H9 (cell line): ENCODE measurements at regions not wholly inside any gene's neighbourhood (a gene's known extent, or its start where the extent isn't known, plus 50 kb on each side); places are given as distances from the start of the nearest gene placed in this dataset.

Experiments used
- DNase-seq: peaks from one replicate; pipeline ENCODE4 v3.0.0-alpha.2; 2017
- H2AFZ ChIP-seq: one replicate; pipeline ENCODE4 v1.6.1; 2013; ENCODE audit warnings: mild to moderate bottlenecking, low read length, control low read depth, moderate library complexity
- H2AK5ac ChIP-seq: 2 replicates; pipeline ENCODE4 v1.6.1; 2013; ENCODE audit warnings: low read length, control low read depth, mixed read lengths; ENCODE audit not compliant: insufficient read length
- H2BK120ac ChIP-seq: one replicate; pipeline ENCODE4 v1.6.1; 2013; ENCODE audit warnings: low read depth, mild to moderate bottlenecking, low read length, control low read depth, inconsistent platforms; ENCODE audit not compliant: poor library complexity, severe bottlenecking
- H2BK12ac ChIP-seq: 2 replicates; pipeline ENCODE4 v1.6.1; 2013; ENCODE audit warnings: low read length, control low read depth, mixed read lengths, low read depth; ENCODE audit not compliant: insufficient read length
- H2BK15ac ChIP-seq: 2 replicates; pipeline ENCODE4 v1.6.1; 2013; ENCODE audit warnings: low read depth, low read length, control low read depth
- H2BK20ac ChIP-seq: one replicate; pipeline ENCODE4 v1.6.1; 2013; ENCODE audit warnings: low read depth, mild to moderate bottlenecking, low read length, control low read depth, inconsistent platforms; ENCODE audit not compliant: poor library complexity, severe bottlenecking
- H2BK5ac ChIP-seq: 2 replicates; pipeline ENCODE4 v1.6.1; 2013; ENCODE audit warnings: low read length, control low read depth, mixed read lengths; ENCODE audit not compliant: insufficient read length
- H3K14ac ChIP-seq: 2 replicates; pipeline ENCODE4 v1.6.1; 2013; ENCODE audit warnings: low read length, control low read depth; ENCODE audit not compliant: insufficient read depth
- H3K18ac ChIP-seq: 2 replicates; pipeline ENCODE4 v1.6.1; 2013; ENCODE audit warnings: low read depth, mild to moderate bottlenecking, mixed read lengths, low read length, control low read depth; ENCODE audit not compliant: insufficient read length
- H3K23ac ChIP-seq: 2 replicates; pipeline ENCODE4 v1.6.1; 2013; ENCODE audit warnings: low read length, control low read depth, mixed read lengths, low read depth; ENCODE audit not compliant: insufficient read length
- H3K23me2 ChIP-seq: 2 replicates; pipeline ENCODE4 v1.6.1; 2013; ENCODE audit warnings: low read depth, mild to moderate bottlenecking, mixed read lengths, low read length, control low read depth; ENCODE audit not compliant: insufficient read length, poor library complexity, severe bottlenecking
- H3K27ac ChIP-seq: 2 replicates; pipeline ENCODE4 v1.5.1; 2013; ENCODE audit warnings: low read length, control low read depth, mixed read lengths, low read depth; ENCODE audit not compliant: insufficient read length
- H3K27me3 ChIP-seq: 2 replicates; pipeline ENCODE4 v1.6.1; 2013; ENCODE audit warnings: low read length, control low read depth, inconsistent platforms; ENCODE audit not compliant: insufficient read depth
- H3K4ac ChIP-seq: 2 replicates; pipeline ENCODE4 v1.6.1; 2013; ENCODE audit warnings: low read depth, mild to moderate bottlenecking, control low read depth, inconsistent platforms, low read length, moderate library complexity
- H3K4me1 ChIP-seq: 2 replicates; pipeline ENCODE4 v1.6.1; 2013; ENCODE audit warnings: low read length, control low read depth, inconsistent platforms; ENCODE audit not compliant: insufficient read depth
- H3K4me2 ChIP-seq: 2 replicates; pipeline ENCODE4 v1.6.1; 2013; ENCODE audit warnings: low read length, control low read depth, mixed read lengths; ENCODE audit not compliant: insufficient read length, insufficient read depth
- H3K56ac ChIP-seq: 2 replicates; pipeline ENCODE4 v1.6.1; 2013; ENCODE audit warnings: low read depth, mild to moderate bottlenecking, mixed read lengths, low read length, control low read depth; ENCODE audit not compliant: insufficient read length
- H3K79me1 ChIP-seq: 2 replicates; pipeline ENCODE4 v1.6.1; 2013; ENCODE audit warnings: low read depth, mild to moderate bottlenecking, moderate library complexity, low read length, control low read depth, inconsistent platforms; ENCODE audit not compliant: insufficient read depth, poor library complexity, severe bottlenecking
- H3K79me2 ChIP-seq: 2 replicates; pipeline ENCODE4 v1.6.1; 2013; ENCODE audit warnings: low read length, control low read depth, inconsistent platforms; ENCODE audit not compliant: insufficient read depth
- H3K9ac ChIP-seq: 2 replicates; pipeline ENCODE4 v1.6.1; 2013; ENCODE audit warnings: low read length, control low read depth, mixed read lengths; ENCODE audit not compliant: insufficient read length; ENCODE audit errors: extremely low read depth
- H3K9me3 ChIP-seq: one replicate; pipeline ENCODE4 v1.6.1; 2013; ENCODE audit warnings: low read depth, low read length, inconsistent platforms; ENCODE audit not compliant: control insufficient read depth
- H3T11ph ChIP-seq: one replicate; pipeline ENCODE4 v1.6.1; 2013; ENCODE audit warnings: mild to moderate bottlenecking, low read length, control low read depth, inconsistent platforms
- H4K20me1 ChIP-seq: one replicate; pipeline ENCODE4 v1.6.1; 2013; ENCODE audit not compliant: control insufficient read depth, insufficient read length, insufficient read depth
- H4K5ac ChIP-seq: 2 replicates; pipeline ENCODE4 v1.6.1; 2013; ENCODE audit warnings: low read depth, mild to moderate bottlenecking, mixed read lengths, low read length, control low read depth; ENCODE audit not compliant: insufficient read length
- H4K8ac ChIP-seq: replicated peaks from 2 replicates; pipeline ENCODE4 v1.6.1; 2013; ENCODE audit warnings: low read length, control low read depth, mixed read lengths, low read depth; ENCODE audit not compliant: insufficient read length
- H4K91ac ChIP-seq: 2 replicates; pipeline ENCODE4 v1.6.1; 2013; ENCODE audit warnings: low read depth, mild to moderate bottlenecking, moderate library complexity, mixed read lengths, low read length, control low read depth; ENCODE audit not compliant: insufficient read length
- H3K27ac Mint-ChIP-seq, 3 experiments: 2 replicates in 2 of 3; 3 replicates in 1 of 3; pipeline ENCODE4 v1.8.0; 2020 to 2021; ENCODE audit warnings: mixed read lengths in 3 of 3, mild to moderate bottlenecking in 1 of 3, moderate library complexity in 1 of 3
- H3K27me3 Mint-ChIP-seq: 2 replicates; pipeline ENCODE4 v1.8.0; 2021; ENCODE audit warnings: low read depth, mild to moderate bottlenecking, moderate library complexity, mixed read lengths
- H3K36me3 Mint-ChIP-seq, 3 experiments: 2 replicates in 2 of 3; 3 replicates in 1 of 3; pipeline ENCODE4 v1.8.0; 2020 to 2021; ENCODE audit warnings: low read depth in 3 of 3, mixed read lengths in 3 of 3; ENCODE audit not compliant: insufficient read depth in 1 of 3
- H3K4me1 Mint-ChIP-seq, 2 experiments: 2 replicates each; pipeline ENCODE4 v1.8.0; 2020; ENCODE audit warnings: mixed read lengths in 2 of 2
- H3K4me3 Mint-ChIP-seq, 2 experiments: 2 replicates in 1 of 2; 3 replicates in 1 of 2; pipeline ENCODE4 v1.8.0; 2020 to 2021; ENCODE audit warnings: mild to moderate bottlenecking in 2 of 2, mixed read lengths in 2 of 2, moderate library complexity in 1 of 2
- H3K9me3 Mint-ChIP-seq, 2 experiments: 2 replicates in 1 of 2; 3 replicates in 1 of 2; pipeline ENCODE4 v1.8.0; 2020; ENCODE audit warnings: mild to moderate bottlenecking in 2 of 2, mixed read lengths in 2 of 2, moderate library complexity in 1 of 2
- WGBS: extraction: QIAGEN DNeasy Blood & Tissue Kit; methylation state at CpG from one replicate; pipeline ENCODE4 v1.1.7; 2013; ENCODE audit warnings: missing lambda C conversion rate, low lambda C conversion rate, mixed read lengths; ENCODE audit not compliant: insufficient read length; ENCODE audit errors: extremely low coverage; 5-methylcytosine and 5-hydroxymethylcytosine counted together
- TF ChIP-seq, protein P1 (sequence below): fragments of 200-600 bp; sonication (generic); conservative IDR thresholded peaks from 3 replicates; pipeline ENCODE4 v1.8.0; 2021; ENCODE audit warnings: antibody characterized with exemption, mild to moderate bottlenecking

DNA sequence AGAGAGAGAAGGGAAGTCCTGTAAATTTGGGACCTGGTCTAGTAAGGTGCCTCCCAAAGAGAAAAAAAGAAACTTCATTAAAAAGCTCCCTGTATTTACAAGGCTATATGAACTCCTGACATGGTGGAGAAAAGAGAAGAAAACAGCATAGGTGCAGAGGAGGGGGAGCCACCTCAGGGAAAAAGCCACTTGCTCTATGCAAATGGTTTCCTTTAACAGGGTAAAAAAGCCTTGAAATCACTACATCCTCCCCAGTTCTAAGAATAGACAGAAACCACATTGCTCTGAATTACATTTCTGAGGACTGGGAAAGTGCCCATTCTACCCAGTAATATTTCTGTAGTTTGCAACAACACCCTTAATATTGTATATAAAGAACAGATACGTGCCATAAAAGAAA, 165.5 kb downstream of the KLF8 start:
- Histone ChIP-seq H3K18ac (no peak overlapping the region), H4K8ac (no peak overlapping the region), H4K91ac (no peak overlapping the region), H4K5ac (no peak overlapping the region), H3K14ac (no peak overlapping the region), H3K79me2 (no peaks in the 10 kb centered on the region), H3K4ac (no peak overlapping the region), H3K79me1 (no peaks in the 10 kb centered on the region), H3K9me3 (peaks cover 22% of the 10 kb centered on the region), H3K27me3 (no peaks in the 10 kb centered on the region), H3K27ac (no peak overlapping the region), H3K4me2 (no peak overlapping the region), H2BK120ac (no peak overlapping the region), H2BK15ac (no peak overlapping the region), H3T11ph (no peak overlapping the region), H4K20me1 (no peaks in the 10 kb centered on the region), H3K4me1 (no peaks in the 10 kb centered on the region), H2AK5ac (no peak overlapping the region), H2BK20ac (no peak overlapping the region), H2BK5ac (no peak overlapping the region), H3K23me2 (no peaks in the 10 kb centered on the region), H2BK12ac (no peak overlapping the region), H2AFZ (no peak overlapping the region), H3K56ac (no peak overlapping the region), H3K23ac (no peak overlapping the region), H3K9ac (no peak overlapping the region)
- H3K9me3 Mint-ChIP-seq = peaks cover 59 to 81% of the 10 kb centered on the region in 2 experiments
- peaks cover 1 to 3% (median 2%) of the 10 kb centered on the region in 3 experiments; a peak in 3 of 7 replicates for H3K36me3 Mint-ChIP-seq
- DNase-seq = no peak
- H3K4me3 Mint-ChIP-seq = no peak overlapping the region
- H3K4me1 Mint-ChIP-seq = peaks cover 0 to 5% of the 10 kb centered on the region in 2 experiments; a peak in 1 of 4 replicates
- no peak overlapping the region for H3K27ac Mint-ChIP-seq
- peaks cover 1% of the 10 kb centered on the region; the same call in 1 of the 2 replicates for H3K27me3 Mint-ChIP-seq
- no CpG with 5 or more reads among the region's 1 CpG for WGBS
- TF ChIP-seq, protein P1, sequence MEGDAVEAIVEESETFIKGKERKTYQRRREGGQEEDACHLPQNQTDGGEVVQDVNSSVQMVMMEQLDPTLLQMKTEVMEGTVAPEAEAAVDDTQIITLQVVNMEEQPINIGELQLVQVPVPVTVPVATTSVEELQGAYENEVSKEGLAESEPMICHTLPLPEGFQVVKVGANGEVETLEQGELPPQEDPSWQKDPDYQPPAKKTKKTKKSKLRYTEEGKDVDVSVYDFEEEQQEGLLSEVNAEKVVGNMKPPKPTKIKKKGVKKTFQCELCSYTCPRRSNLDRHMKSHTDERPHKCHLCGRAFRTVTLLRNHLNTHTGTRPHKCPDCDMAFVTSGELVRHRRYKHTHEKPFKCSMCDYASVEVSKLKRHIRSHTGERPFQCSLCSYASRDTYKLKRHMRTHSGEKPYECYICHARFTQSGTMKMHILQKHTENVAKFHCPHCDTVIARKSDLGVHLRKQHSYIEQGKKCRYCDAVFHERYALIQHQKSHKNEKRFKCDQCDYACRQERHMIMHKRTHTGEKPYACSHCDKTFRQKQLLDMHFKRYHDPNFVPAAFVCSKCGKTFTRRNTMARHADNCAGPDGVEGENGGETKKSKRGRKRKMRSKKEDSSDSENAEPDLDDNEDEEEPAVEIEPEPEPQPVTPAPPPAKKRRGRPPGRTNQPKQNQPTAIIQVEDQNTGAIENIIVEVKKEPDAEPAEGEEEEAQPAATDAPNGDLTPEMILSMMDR = no peak
